GM12878 (cell line): ENCODE measurements at regions not wholly inside any gene's neighbourhood (a gene's known extent, or its start where the extent isn't known, plus 50 kb on each side); places are given as distances from the start of the nearest gene placed in this dataset.

Source experiments
- BRCA1 ChIP-seq: IDR thresholded peaks from 2 replicates; pipeline ENCODE4 v1.6.1; 2011; ENCODE audit warnings: low read depth, low read length, improper control_type of control experiment
- CTCF ChIP-seq, 3 experiments: IDR thresholded peaks in 2 of 3; conservative IDR thresholded peaks in 1 of 3; 2 replicates each; pipeline ENCODE4 v1.5.1; 2011; ENCODE audit warnings: low read depth in 3 of 3, low read length in 3 of 3, mild to moderate bottlenecking in 3 of 3, control low read depth in 2 of 3, moderate library complexity in 2 of 3, inconsistent platforms in 1 of 3, mixed read lengths in 1 of 3; ENCODE audit not compliant: control insufficient read depth in 2 of 3, insufficient read depth in 1 of 3; ENCODE audit errors: extremely low read depth in 1 of 3
- FOXK2 ChIP-seq: fragments of 450-650 bp; IDR thresholded peaks from 2 replicates; pipeline ENCODE4 v1.6.1; 2017; ENCODE audit warnings: mild to moderate bottlenecking, moderate library complexity
- IKZF1 ChIP-seq: fragments of 450-650 bp; conservative IDR thresholded peaks from 2 replicates; pipeline ENCODE4 v1.6.1; 2017; ENCODE audit warnings: antibody characterized with exemption, mild to moderate bottlenecking
- SMC3 ChIP-seq: IDR thresholded peaks from 2 replicates; pipeline ENCODE4 v1.6.1; 2011; ENCODE audit warnings: low read length, improper control_type of control experiment, borderline replicate concordance
- SPI1 ChIP-seq: IDR thresholded peaks from 2 replicates; pipeline ENCODE4 v1.6.1; 2011; ENCODE audit warnings: low read depth, mild to moderate bottlenecking, low read length, moderate library complexity, borderline replicate concordance; ENCODE audit not compliant: insufficient read depth
- TAF1 ChIP-seq: IDR thresholded peaks from 2 replicates; pipeline ENCODE4 v1.6.1; 2011; ENCODE audit warnings: mild to moderate bottlenecking, low read depth, low read length, borderline replicate concordance
- USF2 ChIP-seq: IDR thresholded peaks from 2 replicates; pipeline ENCODE4 v1.6.1; 2011; ENCODE audit warnings: low read depth, low read length, improper control_type of control experiment, borderline replicate concordance
- ZBED1 ChIP-seq: IDR thresholded peaks from 2 replicates; pipeline ENCODE4 v1.6.1; 2016; ENCODE audit warnings: borderline replicate concordance
- ZZZ3 ChIP-seq: IDR thresholded peaks from 2 replicates; pipeline ENCODE4 v1.6.1; 2011; ENCODE audit warnings: low read depth; ENCODE audit not compliant: control insufficient read depth, insufficient read length
- TF ChIP-seq, protein P1 (sequence below): fragments of 450-650 bp; IDR thresholded peaks from 2 replicates; pipeline ENCODE4 v1.6.1; 2017; ENCODE audit warnings: mild to moderate bottlenecking

DNA sequence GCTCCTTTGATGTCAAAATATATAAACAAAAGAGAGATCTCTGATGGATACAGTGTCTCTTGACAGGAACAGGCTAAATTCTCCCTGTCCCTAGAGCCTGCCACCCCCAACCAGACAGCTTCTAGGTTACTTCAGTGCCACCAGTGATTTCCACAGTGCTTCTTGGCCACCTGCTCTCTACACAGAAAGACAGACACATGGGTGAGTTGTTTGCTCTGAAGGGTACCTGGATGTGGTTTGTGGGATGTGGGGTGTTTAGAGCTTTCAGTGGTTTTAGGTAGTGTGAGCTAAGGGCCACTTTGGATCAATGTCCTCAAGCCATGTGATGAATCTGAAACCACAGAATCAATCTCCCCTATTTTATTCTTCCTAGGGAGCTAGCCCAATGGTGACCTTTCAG lies 125.4 kb downstream of the ANKRD18B start:
- no peak for TF ChIP-seq FOXK2
- TF ChIP-seq CTCF (IDR thresholded peaks at IDR 0.05 in 2 of 3, conservative IDR thresholded peaks at IDR 0.05 in 1 of 3; ENCODE audit: control insufficient read depth in 2 of 3, extremely low read depth in 1 of 3, insufficient read depth in 1 of 3, low read depth in 3 of 3, low read length in 3 of 3), result no peak
- TF ChIP-seq, protein P1, sequence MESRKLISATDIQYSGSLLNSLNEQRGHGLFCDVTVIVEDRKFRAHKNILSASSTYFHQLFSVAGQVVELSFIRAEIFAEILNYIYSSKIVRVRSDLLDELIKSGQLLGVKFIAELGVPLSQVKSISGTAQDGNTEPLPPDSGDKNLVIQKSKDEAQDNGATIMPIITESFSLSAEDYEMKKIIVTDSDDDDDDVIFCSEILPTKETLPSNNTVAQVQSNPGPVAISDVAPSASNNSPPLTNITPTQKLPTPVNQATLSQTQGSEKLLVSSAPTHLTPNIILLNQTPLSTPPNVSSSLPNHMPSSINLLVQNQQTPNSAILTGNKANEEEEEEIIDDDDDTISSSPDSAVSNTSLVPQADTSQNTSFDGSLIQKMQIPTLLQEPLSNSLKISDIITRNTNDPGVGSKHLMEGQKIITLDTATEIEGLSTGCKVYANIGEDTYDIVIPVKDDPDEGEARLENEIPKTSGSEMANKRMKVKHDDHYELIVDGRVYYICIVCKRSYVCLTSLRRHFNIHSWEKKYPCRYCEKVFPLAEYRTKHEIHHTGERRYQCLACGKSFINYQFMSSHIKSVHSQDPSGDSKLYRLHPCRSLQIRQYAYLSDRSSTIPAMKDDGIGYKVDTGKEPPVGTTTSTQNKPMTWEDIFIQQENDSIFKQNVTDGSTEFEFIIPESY, result no peak
- TF ChIP-seq IKZF1, result no peak
- TF ChIP-seq ZZZ3, result no peak
- no peak for TF ChIP-seq BRCA1
- no peak for TF ChIP-seq TAF1
- no peak for TF ChIP-seq USF2
- TF ChIP-seq ZBED1, result no peak
- no peak for TF ChIP-seq SPI1
- TF ChIP-seq SMC3, result no peak
